ENCODE measurements at regions not wholly inside any gene's neighbourhood (a gene's known extent, or its start where the extent isn't known, plus 50 kb on each side); places are given as distances from the start of the nearest gene placed in this dataset.

- no peak for TF ChIP-seq CTCF (optimal IDR thresholded peaks at IDR 0.05 in 1 of 3, IDR thresholded peaks at IDR 0.05 in 1 of 3, conservative IDR thresholded peaks at IDR 0.05 in 1 of 3; ENCODE audit: extremely low read depth in 1 of 3, insufficient read depth in 2 of 3, low read length in 3 of 3)
- TF ChIP-seq EZH2 (IDR thresholded peaks at IDR 0.05; ENCODE audit: low read length), result no peak
These were observed 226.0 kb upstream of the ANKH start for GRCh38 chr5:15097552-15097951.
